DMS114 treated with DMSO at 0.1 percent for 48 hours (cell line): ENCODE measurements at regions not wholly inside any gene's neighbourhood (a gene's known extent, or its start where the extent isn't known, plus 50 kb on each side); places are given as distances from the start of the nearest gene placed in this dataset.

Experiments
- DNase-seq: peaks from one replicate; lab custom pipeline; 2025; ENCODE audit not compliant: unreplicated experiment; lab: John Stamatoyannopoulos, UW

GRCh38 chr1:71267220-71267619 is 186.4 kb upstream of the ZRANB2 start:
- DNase-seq = no peak

- DNase-seq = no peak
Measured at GRCh38 chr1:71264039-71264438, 183.2 kb upstream of the ZRANB2 start.

GRCh38 chr1:71262970-71263369 is 182.1 kb upstream of the ZRANB2 start:
- DNase-seq = no peak

GRCh38 chr1:71252900-71253299 is 172.1 kb upstream of the ZRANB2 start:
- no peak for DNase-seq

- DNase-seq = no peak
Measured at GRCh38 chr1:71245246-71245645, 164.4 kb upstream of the ZRANB2 start.

- DNase-seq = no peak
Measured at GRCh38 chr1:71242239-71242638, 161.4 kb upstream of the ZRANB2 start.

- DNase-seq = no peak
Measured at GRCh38 chr1:71240656-71241055, 159.8 kb upstream of the ZRANB2 start.

- no peak for DNase-seq
Measured at GRCh38 chr1:71236503-71236902, 155.7 kb upstream of the ZRANB2 start.

- no peak for DNase-seq
Measured at GRCh38 chr1:71233645-71234044, 152.8 kb upstream of the ZRANB2 start.

- no peak for DNase-seq
Measured at GRCh38 chr1:71232786-71233185, 152.0 kb upstream of the ZRANB2 start.

GRCh38 chr1:71232166-71232763 is 151.4 kb upstream of the ZRANB2 start:
- DNase-seq = no peak

- DNase-seq = no peak
Measured at GRCh38 chr1:71231751-71232150, 150.9 kb upstream of the ZRANB2 start.

- DNase-seq = no peak
Measured at GRCh38 chr1:71228742-71229365, 148.0 kb upstream of the ZRANB2 start.

GRCh38 chr1:71228241-71228640 is 147.4 kb upstream of the ZRANB2 start:
- DNase-seq = no peak

- DNase-seq = no peak
Measured at GRCh38 chr1:71224741-71225377, 144.0 kb upstream of the ZRANB2 start.

GRCh38 chr1:71223641-71224340 is 143.0 kb upstream of the ZRANB2 start:
- no peak for DNase-seq

GRCh38 chr1:71222668-71223067 is 141.8 kb upstream of the ZRANB2 start:
- DNase-seq = no peak

- DNase-seq = no peak
Measured at GRCh38 chr1:71210718-71211117, 129.9 kb upstream of the ZRANB2 start.

GRCh38 chr1:71203241-71203640 is 122.4 kb upstream of the ZRANB2 start:
- no peak for DNase-seq

- DNase-seq = no peak
Measured at GRCh38 chr1:71200503-71200902, 119.7 kb upstream of the ZRANB2 start.

GRCh38 chr1:71196685-71197084 is 115.8 kb upstream of the ZRANB2 start:
- peak; percentile 23 for DNase-seq

- DNase-seq = no peak
Measured at GRCh38 chr1:71193153-71193552, 112.3 kb upstream of the ZRANB2 start.
